Peyer's patch (tissue), 4 donors: ENCODE measurements at regions not wholly inside any gene's neighbourhood (a gene's known extent, or its start where the extent isn't known, plus 50 kb on each side); places are given as distances from the start of the nearest gene placed in this dataset.

Source experiments
- POLR2A ChIP-seq, 2 donors: fragments of 450-650 bp; IDR thresholded peaks; one replicate each; pipeline ENCODE4 v1.5.1; 2017; ENCODE audit warnings: antibody characterized with exemption in 2 of 2, mild to moderate bottlenecking in 2 of 2, moderate library complexity in 2 of 2
- TF ChIP-seq, protein P1 (sequence below), 6 experiments: fragments of 450-650 bp in 4 of 6; fragments of 200-600 bp in 2 of 6; sonication (generic) in 1 of 6; IDR thresholded peaks; one replicate each; pipeline ENCODE4 v1.5.1; 2017 to 2019; ENCODE audit warnings: antibody characterized with exemption in 6 of 6, mild to moderate bottlenecking in 3 of 6, moderate library complexity in 1 of 6

DNA sequence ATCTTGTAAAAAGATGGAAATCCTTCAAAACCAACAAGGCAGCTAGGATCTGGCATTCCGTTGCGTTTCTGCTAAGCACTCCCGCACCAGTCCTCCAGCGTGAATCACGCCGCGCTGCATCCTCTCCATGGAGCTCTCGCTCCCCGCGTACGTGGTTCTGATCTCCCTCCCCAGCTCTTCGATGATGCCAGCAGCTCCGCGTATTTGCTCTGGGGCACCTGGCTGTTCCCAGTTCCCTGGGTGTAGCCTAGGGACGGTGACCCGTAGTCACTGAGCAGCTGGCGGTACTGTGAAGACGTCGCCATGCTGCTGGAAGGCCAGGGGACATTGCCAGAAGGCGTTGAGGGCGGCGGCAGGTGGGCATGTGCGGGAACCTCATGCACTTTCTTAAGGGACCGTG is 407.5 kb downstream of the RNF144A start:
- TF ChIP-seq POLR2A (IDR thresholded peaks at IDR 0.05): no peak
- TF ChIP-seq, protein P1, sequence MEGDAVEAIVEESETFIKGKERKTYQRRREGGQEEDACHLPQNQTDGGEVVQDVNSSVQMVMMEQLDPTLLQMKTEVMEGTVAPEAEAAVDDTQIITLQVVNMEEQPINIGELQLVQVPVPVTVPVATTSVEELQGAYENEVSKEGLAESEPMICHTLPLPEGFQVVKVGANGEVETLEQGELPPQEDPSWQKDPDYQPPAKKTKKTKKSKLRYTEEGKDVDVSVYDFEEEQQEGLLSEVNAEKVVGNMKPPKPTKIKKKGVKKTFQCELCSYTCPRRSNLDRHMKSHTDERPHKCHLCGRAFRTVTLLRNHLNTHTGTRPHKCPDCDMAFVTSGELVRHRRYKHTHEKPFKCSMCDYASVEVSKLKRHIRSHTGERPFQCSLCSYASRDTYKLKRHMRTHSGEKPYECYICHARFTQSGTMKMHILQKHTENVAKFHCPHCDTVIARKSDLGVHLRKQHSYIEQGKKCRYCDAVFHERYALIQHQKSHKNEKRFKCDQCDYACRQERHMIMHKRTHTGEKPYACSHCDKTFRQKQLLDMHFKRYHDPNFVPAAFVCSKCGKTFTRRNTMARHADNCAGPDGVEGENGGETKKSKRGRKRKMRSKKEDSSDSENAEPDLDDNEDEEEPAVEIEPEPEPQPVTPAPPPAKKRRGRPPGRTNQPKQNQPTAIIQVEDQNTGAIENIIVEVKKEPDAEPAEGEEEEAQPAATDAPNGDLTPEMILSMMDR (IDR thresholded peaks at IDR 0.05): no peak
